HG03558 (cell line): ENCODE measurements at regions not wholly inside any gene's neighbourhood (a gene's known extent, or its start where the extent isn't known, plus 50 kb on each side); places are given as distances from the start of the nearest gene placed in this dataset.

Experiments
- ATAC-seq: cut with Tn5 transposase; IDR thresholded peaks from one replicate; pipeline ENCODE4 v1.9.1; 2021; ENCODE audit warnings: moderate number of reproducible peaks; ENCODE audit not compliant: unreplicated experiment; ENCODE audit errors: extremely low read depth

DNA sequence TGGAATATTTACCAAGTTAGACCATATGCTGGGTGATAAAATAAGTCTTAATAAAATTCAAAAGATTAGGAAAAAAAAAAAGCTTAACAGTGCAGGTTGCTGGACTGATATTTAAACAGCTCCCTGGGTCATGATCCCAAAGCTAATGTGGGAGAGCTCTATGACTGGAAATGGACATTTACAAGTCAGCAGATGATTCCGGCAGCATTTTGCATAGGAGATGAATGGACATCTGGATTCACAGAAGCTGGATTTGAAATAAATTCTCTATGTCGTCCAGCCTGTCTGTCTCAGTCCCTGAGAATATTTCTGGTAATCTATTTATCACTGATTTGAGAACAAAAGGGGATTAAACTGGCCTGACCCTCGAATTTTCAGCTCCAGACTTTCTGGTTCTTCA, 52.3 kb upstream of the KLHL25 start:
- ATAC-seq: no peak

DNA sequence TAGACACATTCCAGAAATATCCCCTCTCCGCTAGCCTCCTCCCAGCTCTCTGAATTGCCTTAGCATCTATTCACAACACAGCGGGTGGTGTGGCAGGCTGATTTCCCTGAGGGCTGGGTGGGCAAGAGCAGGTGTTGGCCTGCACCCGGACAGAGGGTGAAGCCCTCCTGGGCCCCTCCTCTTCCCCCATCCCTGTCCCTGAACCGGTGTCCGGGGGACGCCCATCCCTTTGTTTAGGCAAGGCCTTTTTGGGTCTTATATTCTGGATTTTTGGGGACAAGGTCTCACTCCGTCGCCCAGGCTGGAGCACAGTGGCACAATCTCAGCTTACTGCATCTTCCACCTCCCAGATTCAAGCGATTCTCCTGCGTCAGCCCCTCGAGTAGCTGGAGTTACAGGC, 55.2 kb upstream of the KLHL25 start:
- no peak for ATAC-seq

DNA sequence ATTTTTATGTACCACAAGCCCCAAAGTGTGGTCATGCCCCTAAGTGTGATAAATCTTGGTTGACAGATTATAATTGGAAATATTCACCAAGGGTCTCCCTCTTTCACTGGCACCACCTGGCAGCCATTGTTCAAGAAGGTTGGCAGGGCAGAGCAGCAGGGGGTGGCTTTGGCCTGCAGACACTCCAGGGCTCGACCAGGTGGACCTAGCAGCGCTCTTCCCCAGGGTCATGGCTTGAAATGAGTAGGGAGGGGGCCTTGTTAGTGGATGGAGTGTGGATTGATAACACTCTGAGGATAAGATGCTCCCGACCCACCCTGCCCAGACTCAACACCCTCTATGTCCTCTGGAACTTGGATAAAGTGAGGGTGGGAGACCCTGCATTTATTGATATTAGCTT, 58.2 kb upstream of the KLHL25 start:
- ATAC-seq: no peak

DNA sequence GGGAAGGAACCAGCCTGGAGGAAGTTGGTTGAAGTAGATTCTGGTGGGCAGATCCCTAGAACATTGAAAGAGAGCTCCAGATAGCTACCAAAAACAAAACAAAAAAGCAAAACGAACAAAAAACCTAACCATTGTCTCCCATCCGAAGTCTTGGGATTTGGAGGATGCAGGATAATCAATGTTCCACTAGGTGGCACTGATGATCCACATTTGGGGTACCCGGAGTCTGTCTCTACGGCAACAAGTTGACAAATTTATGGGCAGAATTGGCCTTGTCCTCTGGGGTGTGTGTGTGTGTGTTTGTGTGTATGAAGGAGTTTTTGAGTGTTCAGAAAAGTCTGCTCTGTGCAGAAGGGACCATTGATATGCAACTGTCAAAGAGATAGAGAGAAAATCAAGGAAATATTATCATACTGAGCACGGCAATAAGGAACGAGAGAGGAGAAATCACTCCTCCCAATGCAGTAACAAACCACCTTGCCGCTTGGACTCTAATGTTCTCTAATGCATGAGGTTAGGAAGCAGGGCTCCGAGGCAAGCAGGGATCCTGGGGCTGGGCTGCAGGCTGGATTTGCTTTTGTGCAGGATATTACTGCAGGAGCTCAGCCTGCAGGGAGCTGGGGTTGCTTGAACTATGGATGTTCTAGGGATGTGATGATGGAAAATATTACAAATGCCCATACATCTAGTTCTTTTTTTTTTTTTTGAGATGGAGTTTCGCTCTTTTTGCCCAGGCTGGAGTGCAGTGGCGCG, 59.8 kb upstream of the KLHL25 start:
- ATAC-seq: peak; percentile 63

DNA sequence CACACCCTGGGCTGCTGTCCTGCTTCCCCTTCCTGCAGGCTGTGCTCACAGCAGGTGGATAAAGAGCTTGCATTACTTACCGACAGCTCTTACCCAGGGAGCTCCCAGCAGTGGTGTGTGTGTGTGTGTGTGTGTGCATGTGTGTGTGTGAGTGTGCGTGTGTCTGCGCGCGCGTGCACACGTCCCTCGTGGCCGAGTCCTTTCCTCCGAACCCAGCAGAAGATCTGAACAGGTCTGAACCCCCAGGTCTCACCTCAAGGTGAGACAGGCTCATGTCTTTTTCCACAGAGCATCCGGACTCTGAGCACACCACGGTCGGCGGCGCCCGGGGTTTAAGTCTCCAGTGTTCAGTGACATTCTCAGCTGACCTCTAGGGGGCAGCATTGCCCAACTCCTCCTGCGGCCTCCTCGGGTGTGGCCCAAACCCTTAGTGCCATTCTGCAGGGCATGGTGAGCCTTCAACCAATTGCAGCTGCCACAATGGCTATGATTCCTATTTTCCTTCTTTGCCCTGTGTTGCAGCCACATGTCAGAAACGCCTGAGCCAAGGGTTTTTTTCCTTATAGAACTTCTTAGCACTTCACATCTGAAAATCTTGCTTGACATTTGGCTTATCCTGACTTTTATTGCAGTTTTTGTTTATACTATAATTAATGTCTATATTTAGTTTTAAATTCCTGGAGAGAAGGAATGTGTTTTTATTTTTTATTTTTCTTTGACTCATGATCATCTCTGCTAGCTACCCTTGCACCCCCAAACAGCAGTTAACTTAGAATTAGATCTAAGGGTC, 64.1 kb upstream of the KLHL25 start:
- no peak for ATAC-seq

DNA sequence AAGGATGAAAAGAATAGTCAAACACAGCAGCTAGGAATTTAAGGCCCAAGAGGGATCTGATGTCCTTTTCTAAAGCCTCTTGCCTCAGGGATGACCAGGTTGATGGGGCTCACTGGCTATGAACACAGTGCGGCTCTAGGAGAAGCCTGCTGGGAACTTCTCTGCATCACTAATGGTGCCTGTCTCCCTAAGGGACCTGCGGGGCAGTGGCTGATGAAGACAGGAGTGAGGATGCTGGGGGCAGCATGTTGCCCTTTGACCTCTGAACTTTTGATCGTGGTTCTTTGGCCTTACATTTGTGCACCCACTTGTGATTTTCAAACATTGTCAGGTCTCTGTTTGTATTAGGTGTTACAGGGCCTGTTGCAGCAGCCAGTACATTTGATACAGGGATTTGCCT, 64.9 kb upstream of the KLHL25 start:
- no peak for ATAC-seq

DNA sequence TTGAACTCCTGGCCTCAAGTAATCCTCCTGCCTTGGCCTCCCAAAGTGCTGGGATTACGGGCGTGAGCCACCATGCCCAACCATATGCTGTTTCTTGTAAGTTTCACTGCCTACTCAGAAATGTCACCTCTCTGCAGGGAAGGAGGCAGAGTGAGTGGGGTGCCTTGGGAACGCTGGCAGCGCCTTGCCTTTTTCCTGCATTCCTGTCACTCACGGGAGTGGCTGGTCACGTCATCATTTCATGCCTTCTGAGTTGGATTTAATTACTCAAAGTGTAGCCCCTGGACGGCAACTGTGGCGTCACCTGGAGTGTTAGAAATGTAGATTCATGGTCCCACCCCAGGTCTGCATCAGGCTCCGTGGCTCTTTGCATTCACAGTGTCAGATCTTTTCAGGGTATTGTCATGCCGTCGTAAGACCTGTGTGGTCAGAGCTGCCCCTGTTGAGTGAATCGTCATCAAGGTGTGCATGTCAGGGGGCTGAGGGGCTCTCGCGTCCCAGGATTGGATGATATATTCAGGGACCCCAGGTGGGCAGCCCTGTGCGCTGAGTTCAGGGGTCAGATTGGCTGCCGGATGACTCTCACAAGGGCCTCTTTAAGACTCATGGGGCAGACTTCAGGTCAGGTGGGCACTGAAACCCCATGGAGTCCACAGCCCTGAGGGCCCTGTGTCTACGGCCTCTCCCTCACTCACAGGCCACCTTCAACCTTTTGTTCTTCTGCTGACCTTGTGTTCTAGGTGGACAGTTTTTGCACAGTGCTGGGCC, 65.9 kb upstream of the KLHL25 start:
- no peak for ATAC-seq

DNA sequence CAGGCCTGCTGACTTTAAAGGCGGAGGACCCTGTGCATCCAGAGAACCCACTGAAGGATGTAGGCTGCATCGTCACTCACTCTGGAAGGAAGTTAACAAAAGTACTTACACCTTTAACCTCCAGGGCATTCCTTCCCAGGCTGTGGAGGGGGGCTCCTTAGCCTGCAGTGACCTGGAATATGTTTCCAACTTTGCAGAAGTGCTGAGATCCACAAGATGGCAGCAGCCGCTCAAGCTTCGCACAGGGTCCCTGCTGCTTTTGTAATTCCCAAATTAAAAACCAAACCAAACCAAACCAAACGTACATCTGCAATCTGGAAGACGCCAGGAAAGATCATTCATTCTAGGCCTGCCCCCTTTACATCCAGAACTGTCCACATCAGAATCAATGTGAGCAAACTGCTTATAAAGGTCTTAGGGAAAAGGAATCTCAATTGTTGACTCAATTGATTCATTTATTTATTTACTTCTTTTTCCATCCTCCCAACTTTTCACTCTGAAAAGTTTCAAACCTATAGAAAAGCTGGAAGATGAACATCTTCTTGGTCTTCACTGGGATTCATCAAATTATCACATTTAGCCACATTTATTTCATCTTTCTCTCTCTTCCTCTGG, 70.5 kb upstream of the KLHL25 start:
- ATAC-seq: no peak

DNA sequence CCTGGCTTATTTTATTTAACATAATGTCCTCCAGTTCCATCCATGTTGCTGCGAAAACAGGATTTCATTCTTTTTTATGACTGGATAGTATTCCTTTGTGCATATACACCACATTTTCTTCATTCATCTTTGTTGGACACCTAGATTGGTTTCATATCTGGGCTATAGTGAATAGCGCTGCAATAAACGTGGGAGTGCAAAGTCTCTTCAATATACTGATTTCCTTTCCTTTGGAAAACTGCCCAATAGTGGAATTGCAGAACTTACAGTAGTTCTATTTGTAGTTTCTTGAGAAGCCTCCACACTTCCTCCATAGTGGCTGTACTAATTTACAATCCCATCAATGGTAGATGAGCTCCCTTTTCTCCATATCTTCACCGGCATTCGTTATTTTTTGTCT, 72.5 kb upstream of the KLHL25 start:
- ATAC-seq: no peak

DNA sequence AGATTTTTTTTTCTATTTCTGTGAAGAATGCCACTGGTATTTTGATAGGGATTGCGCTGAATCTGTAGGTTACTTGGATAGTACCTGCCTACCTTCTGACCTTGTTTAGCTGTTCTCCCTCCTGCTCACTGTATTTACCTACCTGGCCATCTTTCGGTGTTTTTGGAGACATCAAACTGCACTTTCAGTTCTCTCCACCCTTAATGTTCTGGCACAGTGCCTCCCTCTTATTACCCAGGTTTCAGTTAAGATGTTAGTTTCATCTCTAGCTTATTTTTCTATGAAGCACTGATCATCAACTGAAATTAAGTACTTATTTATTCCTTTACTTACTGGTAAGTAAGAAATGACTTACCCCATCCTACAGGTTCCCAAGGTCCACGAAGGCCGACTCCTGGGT, 74.4 kb upstream of the KLHL25 start:
- no peak for ATAC-seq

DNA sequence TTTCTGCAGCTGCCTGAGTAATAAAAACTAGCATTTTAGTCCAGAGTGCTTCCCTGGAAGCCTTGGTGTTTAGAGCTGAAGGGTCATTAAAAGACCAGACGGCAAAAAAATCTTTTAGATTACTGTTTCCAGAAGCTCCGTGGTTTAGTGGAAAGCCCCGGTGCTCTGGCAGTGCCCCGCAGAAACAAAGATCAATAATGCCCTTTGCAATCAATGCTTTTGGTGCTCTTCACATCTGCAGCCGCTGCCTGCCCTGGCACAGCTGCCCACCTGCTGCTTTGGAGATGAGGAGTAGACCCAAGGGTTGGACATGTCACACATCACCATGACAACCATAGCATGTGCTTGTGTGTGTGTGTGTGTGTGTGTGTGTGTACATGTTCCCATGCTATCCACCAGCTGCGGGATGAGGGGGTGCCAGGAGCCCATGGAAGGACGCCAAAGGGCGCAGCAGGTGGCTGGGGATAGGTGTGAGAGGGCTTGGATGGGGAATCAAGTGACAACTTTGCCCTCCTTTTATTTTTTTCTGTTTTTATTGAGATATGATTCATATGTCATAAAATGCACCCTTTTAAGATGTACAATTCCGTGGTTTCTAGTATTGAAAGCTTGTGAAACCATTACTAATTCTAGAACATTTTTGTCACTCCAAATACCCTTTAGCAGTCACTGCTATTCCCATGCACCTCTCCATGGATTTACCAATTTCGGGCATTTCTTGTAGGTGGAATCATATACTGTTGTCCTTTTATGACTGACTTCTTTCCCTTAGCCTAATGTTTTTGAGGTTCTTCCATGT, 75.7 kb upstream of the KLHL25 start:
- ATAC-seq: no peak

DNA sequence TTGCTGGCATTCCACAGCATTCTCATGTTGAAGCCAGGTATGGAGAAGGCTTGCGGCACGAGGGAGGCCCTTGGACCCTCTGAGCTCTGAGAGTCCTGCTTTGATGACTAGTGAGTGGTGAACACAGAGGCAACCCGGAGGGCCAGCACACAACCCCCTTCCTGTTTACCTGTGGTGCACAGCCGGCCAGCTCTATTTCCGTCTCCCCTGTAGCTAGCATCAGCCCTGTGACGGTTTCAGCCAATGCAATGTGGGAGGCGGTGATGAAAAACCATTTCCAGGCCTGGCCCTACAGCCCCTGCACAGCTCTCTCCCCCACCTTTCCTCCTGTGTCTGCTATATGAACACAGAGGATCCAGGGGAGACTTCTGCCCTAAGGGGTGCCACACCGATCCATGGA, 76.8 kb upstream of the KLHL25 start:
- ATAC-seq: no peak

DNA sequence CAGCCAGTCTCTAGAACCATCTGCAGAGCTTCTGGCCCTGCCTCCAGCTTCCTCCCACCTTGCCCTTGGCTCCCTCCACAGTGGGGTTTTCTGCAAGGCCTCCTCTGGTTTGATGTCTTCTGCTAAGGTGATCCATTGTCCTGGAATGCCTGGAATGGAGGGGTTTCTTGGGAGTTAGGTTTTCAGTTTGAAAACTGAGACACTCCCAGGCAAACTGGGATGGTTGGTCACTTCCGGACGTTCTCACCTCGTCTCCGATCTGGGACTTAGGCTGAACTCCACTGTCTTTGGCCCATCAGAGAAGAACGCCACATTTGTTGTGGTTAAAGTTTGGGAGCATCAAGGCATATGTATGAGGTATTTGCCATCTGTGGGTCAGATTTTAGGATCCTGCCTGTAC, 77.4 kb upstream of the KLHL25 start:
- no peak for ATAC-seq

DNA sequence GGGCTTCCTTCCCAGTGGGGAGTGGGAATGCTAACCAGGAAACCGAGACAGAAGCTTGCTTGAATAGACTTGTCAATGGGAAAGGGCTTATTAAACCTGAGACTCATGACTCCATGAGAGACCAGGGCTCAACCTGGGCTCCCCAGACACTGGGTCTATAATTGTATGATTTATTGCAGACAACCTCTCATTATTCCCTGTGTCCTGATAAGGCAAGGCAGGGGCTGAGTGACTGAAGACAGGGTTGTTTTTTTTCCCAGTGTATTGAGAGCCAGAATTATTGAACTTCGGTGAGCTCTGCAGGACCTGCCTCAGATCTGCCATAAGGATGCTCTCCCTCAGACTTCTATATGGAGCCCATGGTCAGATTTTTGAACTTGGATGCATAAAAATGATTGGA, 79.5 kb upstream of the KLHL25 start:
- no peak for ATAC-seq

DNA sequence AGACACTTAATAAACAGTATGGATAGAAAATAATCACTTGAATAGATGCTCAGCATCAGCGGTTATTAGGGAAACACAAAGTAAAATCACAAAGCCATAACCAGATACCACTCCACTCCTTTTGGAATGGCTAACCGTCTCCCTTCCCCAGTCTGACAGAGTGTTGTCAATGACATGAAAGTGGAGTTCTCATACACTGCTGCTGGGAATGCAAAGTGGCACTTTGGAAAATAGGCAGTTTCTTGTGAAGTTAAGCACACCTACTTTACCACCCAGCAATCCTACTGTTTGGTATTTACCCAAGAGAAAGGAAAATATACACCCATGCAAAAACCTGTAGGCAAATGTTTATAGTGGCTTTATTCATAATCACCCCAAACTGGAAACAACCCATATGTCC, 81.0 kb upstream of the KLHL25 start:
- no peak for ATAC-seq

DNA sequence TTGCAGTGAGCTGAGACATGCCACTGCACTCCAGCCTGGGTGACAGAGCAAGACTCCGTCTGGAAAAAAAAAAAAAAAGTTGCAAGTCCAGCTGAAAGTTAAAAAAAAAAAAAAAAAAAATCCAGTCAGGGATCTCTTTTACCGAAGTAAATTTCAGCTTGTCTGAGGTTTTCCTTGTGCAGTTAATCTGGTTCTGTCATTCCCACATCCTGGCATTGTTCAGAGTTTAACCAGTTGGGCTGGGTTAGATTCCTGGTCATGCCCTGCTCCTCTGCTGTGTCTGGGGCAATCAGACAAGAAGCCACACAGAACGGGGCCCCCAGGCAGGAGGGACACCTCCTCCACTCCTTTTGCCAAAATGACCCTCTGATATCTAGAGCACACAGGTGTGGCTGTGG, 84.1 kb upstream of the KLHL25 start:
- ATAC-seq: no peak

DNA sequence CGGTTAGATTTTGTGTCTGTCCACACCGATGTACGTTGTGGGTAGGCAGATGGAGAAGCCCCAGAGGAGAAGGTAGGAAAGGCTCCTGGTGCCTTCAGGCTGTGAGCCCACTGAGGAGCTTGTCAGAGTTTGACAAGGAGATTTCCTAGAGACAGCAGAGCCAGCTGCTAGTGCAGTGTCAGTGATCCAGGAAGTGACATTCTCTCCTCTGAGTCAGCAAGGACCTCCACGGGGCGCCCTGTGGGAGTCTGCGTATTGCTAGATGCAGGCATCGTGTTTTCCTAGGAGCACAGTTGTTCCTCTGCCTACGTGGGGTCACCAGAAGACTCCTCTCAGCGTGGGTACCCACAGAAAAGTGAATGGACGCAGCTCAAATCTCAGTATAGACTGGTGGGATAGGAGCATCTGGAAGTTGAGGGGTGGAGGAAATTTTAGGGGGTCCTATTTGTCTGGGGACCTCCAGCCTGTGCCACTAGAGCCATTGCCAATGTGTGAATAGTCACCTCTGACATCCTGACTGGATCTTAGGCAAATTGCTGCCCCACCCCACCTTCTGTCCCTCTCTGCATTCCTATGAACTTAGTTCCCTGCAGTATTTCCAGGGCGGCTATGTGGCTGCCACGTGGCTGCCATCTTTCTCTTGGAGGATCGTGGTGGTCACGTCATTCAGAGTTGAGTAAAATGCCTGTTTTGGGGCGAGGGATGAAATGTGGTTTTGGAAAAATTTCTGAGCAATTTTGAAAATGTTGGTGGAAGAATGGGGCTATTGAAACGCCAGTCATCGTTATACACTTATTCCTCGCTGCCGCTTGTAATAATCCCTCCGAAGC, 84.8 kb upstream of the KLHL25 start:
- ATAC-seq: no peak

DNA sequence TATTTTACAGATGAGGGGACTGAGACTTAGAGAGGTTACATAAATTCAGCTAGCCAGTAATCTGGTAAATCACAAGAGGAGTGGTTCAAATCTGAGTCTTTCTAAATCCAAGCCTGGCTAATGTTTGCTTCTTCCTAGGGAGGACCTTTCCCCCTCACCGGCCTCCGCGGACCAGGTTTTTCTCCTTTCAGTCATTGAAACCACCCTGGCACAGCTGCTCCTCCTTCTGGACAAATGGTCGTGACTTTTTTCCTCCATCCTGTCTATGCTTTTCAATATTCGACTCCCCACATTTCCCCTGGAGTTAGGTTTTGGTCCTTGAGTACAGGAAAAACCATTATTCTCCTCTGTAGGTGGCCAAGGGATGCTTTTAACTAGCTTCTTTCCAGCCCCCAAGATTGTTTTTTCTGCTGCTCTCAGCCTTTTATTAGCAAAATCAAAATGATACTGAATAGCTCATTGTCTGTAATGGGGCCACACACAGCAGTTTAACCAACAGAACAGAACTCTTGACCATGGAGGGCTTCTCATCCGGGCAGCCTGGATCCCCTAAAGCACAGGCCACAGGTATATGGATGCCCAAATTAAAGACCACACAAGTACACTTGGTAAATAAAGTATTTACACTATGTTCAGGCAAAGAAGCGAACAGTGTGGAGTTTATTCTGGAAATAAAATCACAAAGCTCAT, 85.9 kb upstream of the KLHL25 start:
- ATAC-seq: no peak
